ENCODE measurements at regions not wholly inside any gene's neighbourhood (a gene's known extent, or its start where the extent isn't known, plus 50 kb on each side); places are given as distances from the start of the nearest gene placed in this dataset.

DNA sequence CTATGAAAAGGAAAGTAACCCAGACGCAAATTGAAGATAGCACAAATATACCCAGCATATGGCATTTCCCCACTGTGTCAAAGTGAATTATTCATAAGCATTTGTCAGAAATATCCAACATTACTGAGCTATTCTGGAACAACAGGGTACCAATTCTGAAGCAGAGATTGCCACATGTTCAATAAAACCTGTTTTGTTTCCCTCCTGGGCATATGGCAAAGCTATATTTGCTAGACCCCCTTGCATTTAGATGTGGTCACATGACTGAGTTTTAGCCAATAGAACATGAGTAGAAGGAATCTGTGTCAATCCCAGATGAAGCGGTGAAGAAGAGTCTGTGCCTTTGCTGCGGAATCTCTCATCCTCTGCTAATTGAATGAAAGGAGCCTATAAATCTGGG is 296.4 kb upstream of the DLGAP1 start:
- H3F3A ChIP-seq (ENCODE audit: low read depth), result no peaks in the 10 kb centered on the region
- H3K9ac ChIP-seq (ENCODE audit: low read depth, low read length, poor library complexity, severe bottlenecking), result no peak overlapping the region
- no peaks in the 10 kb centered on the region for H3K79me2 ChIP-seq (ENCODE audit: insufficient read depth, low read length)
- no peaks in the 10 kb centered on the region for H3K4me1 ChIP-seq (ENCODE audit: insufficient read depth, low read length, poor library complexity, severe bottlenecking)
- no peak for TF ChIP-seq EZH2phosphoT487 (IDR thresholded peaks at IDR 0.05; ENCODE audit: borderline replicate concordance)
- TF ChIP-seq, protein P1, sequence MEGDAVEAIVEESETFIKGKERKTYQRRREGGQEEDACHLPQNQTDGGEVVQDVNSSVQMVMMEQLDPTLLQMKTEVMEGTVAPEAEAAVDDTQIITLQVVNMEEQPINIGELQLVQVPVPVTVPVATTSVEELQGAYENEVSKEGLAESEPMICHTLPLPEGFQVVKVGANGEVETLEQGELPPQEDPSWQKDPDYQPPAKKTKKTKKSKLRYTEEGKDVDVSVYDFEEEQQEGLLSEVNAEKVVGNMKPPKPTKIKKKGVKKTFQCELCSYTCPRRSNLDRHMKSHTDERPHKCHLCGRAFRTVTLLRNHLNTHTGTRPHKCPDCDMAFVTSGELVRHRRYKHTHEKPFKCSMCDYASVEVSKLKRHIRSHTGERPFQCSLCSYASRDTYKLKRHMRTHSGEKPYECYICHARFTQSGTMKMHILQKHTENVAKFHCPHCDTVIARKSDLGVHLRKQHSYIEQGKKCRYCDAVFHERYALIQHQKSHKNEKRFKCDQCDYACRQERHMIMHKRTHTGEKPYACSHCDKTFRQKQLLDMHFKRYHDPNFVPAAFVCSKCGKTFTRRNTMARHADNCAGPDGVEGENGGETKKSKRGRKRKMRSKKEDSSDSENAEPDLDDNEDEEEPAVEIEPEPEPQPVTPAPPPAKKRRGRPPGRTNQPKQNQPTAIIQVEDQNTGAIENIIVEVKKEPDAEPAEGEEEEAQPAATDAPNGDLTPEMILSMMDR (conservative IDR thresholded peaks at IDR 0.05; ENCODE audit: low read length), result no peak
- no peaks in the 10 kb centered on the region for H3K9me2 ChIP-seq (replicated peaks; ENCODE audit: low read depth, low read length)
- no peak overlapping the region for H2AFZ ChIP-seq (ENCODE audit: low read length)
- H3K27me3 ChIP-seq (ENCODE audit: insufficient read depth, low read length, poor library complexity, severe bottlenecking), result no peaks in the 10 kb centered on the region
- H3K9me3 ChIP-seq (ENCODE audit: insufficient read depth, low read depth, low read length), result peaks cover 6% of the 10 kb centered on the region; the same call in 1 of the 2 replicates
- H4K20me1 ChIP-seq (ENCODE audit: insufficient read depth, low read length, poor library complexity, severe bottlenecking), result no peaks in the 10 kb centered on the region
- H3K4me3 ChIP-seq (ENCODE audit: low read length, poor library complexity, severe bottlenecking), result no peak overlapping the region
- H3K4me2 ChIP-seq (ENCODE audit: low read depth, low read length, poor library complexity, severe bottlenecking), result no peak overlapping the region
- H3K36me3 ChIP-seq (ENCODE audit: insufficient read depth, low read length), result no peaks in the 10 kb centered on the region

DNA sequence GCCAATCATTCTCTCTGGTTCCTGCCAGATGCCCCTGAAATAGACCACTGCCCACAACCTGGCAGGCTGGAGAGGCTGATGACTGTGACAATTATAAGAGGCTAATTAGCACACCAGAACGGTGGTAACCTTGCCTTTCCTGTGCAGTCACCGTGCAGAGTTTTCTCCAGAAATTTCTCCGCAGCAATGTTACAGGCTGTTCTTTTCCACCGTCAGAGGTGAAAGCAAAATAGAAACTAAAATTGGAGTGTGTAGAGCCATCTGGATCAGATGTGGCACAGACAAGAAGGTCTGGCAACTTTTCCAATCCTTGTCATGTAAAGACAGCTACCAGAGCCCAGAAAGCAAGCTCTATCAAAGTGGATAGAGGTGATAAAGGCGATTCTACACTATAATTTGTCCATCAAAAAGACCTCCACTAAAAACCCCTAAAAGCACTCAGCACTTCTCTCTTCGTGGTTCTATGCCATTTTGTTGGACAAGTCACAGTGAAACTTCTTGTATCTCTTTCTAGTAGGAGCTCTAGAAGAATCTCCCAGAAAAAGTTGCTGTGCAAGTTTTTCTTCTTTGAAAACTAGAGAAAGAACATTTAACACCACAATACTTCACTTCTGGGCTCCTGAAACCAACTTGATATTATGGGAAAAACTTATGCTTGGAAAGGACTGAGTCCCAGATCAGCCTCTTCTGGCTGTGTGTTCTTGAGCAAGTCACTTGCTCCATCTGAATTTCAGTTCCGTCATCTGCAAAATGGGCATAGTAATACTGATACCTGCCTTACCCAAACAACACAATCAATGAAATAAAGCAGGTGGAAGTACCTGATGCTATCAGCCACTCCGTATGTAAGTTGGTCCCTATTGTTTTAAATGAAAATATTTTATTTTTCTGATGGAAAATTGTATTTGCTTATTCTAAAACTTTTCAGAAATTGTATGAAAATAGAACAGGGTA is 295.6 kb upstream of the DLGAP1 start:
- H2AFZ ChIP-seq (ENCODE audit: low read length), result no peak overlapping the region
- H3K79me2 ChIP-seq (ENCODE audit: insufficient read depth, low read length), result no peaks in the 10 kb centered on the region
- H3K9me2 ChIP-seq (replicated peaks; ENCODE audit: low read depth, low read length), result no peaks in the 10 kb centered on the region
- no peak overlapping the region for H3K4me3 ChIP-seq (ENCODE audit: low read length, poor library complexity, severe bottlenecking)
- no peak overlapping the region for H3K9ac ChIP-seq (ENCODE audit: low read depth, low read length, poor library complexity, severe bottlenecking)
- H3K4me1 ChIP-seq (ENCODE audit: insufficient read depth, low read length, poor library complexity, severe bottlenecking), result no peaks in the 10 kb centered on the region
- peaks cover 13% of the 10 kb centered on the region; the same call in 1 of the 2 replicates for H3K9me3 ChIP-seq (ENCODE audit: insufficient read depth, low read depth, low read length)
- no peak overlapping the region for H3K4me2 ChIP-seq (ENCODE audit: low read depth, low read length, poor library complexity, severe bottlenecking)
- H3K36me3 ChIP-seq (ENCODE audit: insufficient read depth, low read length), result no peaks in the 10 kb centered on the region
- no peaks in the 10 kb centered on the region for H4K20me1 ChIP-seq (ENCODE audit: insufficient read depth, low read length, poor library complexity, severe bottlenecking)
- H3K27me3 ChIP-seq (ENCODE audit: insufficient read depth, low read length, poor library complexity, severe bottlenecking), result no peaks in the 10 kb centered on the region
- H3F3A ChIP-seq (ENCODE audit: low read depth), result no peaks in the 10 kb centered on the region
- TF ChIP-seq EZH2phosphoT487 (IDR thresholded peaks at IDR 0.05; ENCODE audit: borderline replicate concordance), result no peak
- TF ChIP-seq, protein P1 (conservative IDR thresholded peaks at IDR 0.05; ENCODE audit: low read length), result no peak

DNA sequence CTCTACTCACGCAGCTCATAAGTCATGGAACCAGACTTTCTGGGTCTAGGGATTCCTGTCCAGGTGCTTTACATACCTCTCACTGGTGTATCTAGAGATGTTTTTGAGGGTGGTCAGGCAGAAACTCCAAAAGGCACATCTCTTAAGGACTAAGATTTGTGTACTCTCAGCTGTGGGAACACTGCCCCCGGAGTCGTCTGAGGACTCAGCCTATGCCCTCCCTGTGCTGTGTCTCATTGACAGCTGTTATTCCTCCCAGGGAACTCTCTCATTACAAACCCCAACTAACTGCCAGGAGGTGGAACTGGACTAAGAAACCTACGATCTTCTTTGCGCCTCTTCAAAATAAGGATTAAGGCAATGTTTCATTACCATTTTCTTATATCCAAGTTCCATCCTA is 293.9 kb upstream of the DLGAP1 start:
- no peaks in the 10 kb centered on the region for H3K27me3 ChIP-seq (ENCODE audit: insufficient read depth, low read length, poor library complexity, severe bottlenecking)
- no peaks in the 10 kb centered on the region for H3K9me2 ChIP-seq (replicated peaks; ENCODE audit: low read depth, low read length)
- TF ChIP-seq, protein P1 (conservative IDR thresholded peaks at IDR 0.05; ENCODE audit: low read length), result no peak
- TF ChIP-seq EZH2phosphoT487 (IDR thresholded peaks at IDR 0.05; ENCODE audit: borderline replicate concordance), result no peak
- no peaks in the 10 kb centered on the region for H3K36me3 ChIP-seq (ENCODE audit: insufficient read depth, low read length)
- H3K9me3 ChIP-seq (ENCODE audit: insufficient read depth, low read depth, low read length), result peaks cover 13% of the 10 kb centered on the region; the same call in 1 of the 2 replicates
- no peaks in the 10 kb centered on the region for H3F3A ChIP-seq (ENCODE audit: low read depth)
- H4K20me1 ChIP-seq (ENCODE audit: insufficient read depth, low read length, poor library complexity, severe bottlenecking), result no peaks in the 10 kb centered on the region
- H3K79me2 ChIP-seq (ENCODE audit: insufficient read depth, low read length), result no peaks in the 10 kb centered on the region
- no peak overlapping the region for H3K4me3 ChIP-seq (ENCODE audit: low read length, poor library complexity, severe bottlenecking)
- H3K4me2 ChIP-seq (ENCODE audit: low read depth, low read length, poor library complexity, severe bottlenecking), result no peak overlapping the region
- H3K4me1 ChIP-seq (ENCODE audit: insufficient read depth, low read length, poor library complexity, severe bottlenecking), result no peaks in the 10 kb centered on the region
- H2AFZ ChIP-seq (ENCODE audit: low read length), result no peak overlapping the region
- H3K9ac ChIP-seq (ENCODE audit: low read depth, low read length, poor library complexity, severe bottlenecking), result no peak overlapping the region
